T-helper 1 cell treated with Interleukin-12 subunit alpha and Interleukin-12 subunit beta and Interleukin-4 antibody, amounts not matched to agents 30 μg/mL and 1 μg/mL, for 36 hours (primary cell): ENCODE measurements at regions not wholly inside any gene's neighbourhood (a gene's known extent, or its start where the extent isn't known, plus 50 kb on each side); places are given as distances from the start of the nearest gene placed in this dataset.
"Not testable (repeated sequence)": the region's sequence is repeated elsewhere in the genome, so short reads cannot be mapped to it uniquely, and the experiment has no call there.

Source experiments
- H3K27ac Mint-ChIP-seq: one replicate; pipeline ENCODE4 v1.8.0; 2021; ENCODE audit warnings: mild to moderate bottlenecking, mixed read lengths
- H3K27me3 Mint-ChIP-seq: one replicate; pipeline ENCODE4 v1.8.0; 2021; ENCODE audit warnings: low read depth, mixed read lengths
- H3K36me3 Mint-ChIP-seq: one replicate; pipeline ENCODE4 v1.8.0; 2021; ENCODE audit warnings: low read depth, mixed read lengths
- H3K4me1 Mint-ChIP-seq: one replicate; pipeline ENCODE4 v1.8.0; 2021; ENCODE audit warnings: low read depth, mixed read lengths
- H3K4me3 Mint-ChIP-seq: one replicate; pipeline ENCODE4 v1.8.0; 2021; ENCODE audit warnings: mild to moderate bottlenecking, moderate library complexity, mixed read lengths
- H3K9me3 Mint-ChIP-seq: one replicate; pipeline ENCODE4 v1.8.0; 2021; ENCODE audit warnings: mixed read lengths

- Mint-ChIP-seq H3K36me3 (no peaks in the 10 kb centered on the region), H3K9me3 (peaks cover 11% of the 10 kb centered on the region), H3K27me3 (peaks cover 10% of the 10 kb centered on the region), H3K27ac (no peak overlapping the region), H3K4me3 (no peak overlapping the region), H3K4me1 (no peaks in the 10 kb centered on the region)
Measured at GRCh38 chr1:173315296-173315695, 108.2 kb upstream of the TNFSF4 start.

GRCh38 chr1:173318788-173319187 lies 111.7 kb upstream of the TNFSF4 start:
- H3K4me1 Mint-ChIP-seq = no peaks in the 10 kb centered on the region
- H3K36me3 Mint-ChIP-seq = no peaks in the 10 kb centered on the region
- no peak overlapping the region for H3K4me3 Mint-ChIP-seq
- H3K27ac Mint-ChIP-seq = no peak overlapping the region
- peaks cover 27% of the 10 kb centered on the region for H3K9me3 Mint-ChIP-seq
- H3K27me3 Mint-ChIP-seq = peaks cover 3% of the 10 kb centered on the region

- not testable (repeated sequence) for H3K36me3 Mint-ChIP-seq, H3K4me3 Mint-ChIP-seq
Measured at GRCh38 chr1:173324352-173324751, 117.2 kb upstream of the TNFSF4 start.

GRCh38 chr1:173327987-173328386 lies 120.9 kb upstream of the TNFSF4 start:
- not testable (repeated sequence) for H3K36me3 Mint-ChIP-seq, H3K4me3 Mint-ChIP-seq, H3K9me3 Mint-ChIP-seq

More at GRCh38 chr1:173324352-173324751, 117.2 kb upstream of the TNFSF4 start:
- H3K4me1 Mint-ChIP-seq, H3K27ac Mint-ChIP-seq, H3K27me3 Mint-ChIP-seq: not testable (repeated sequence)
- peaks cover 26% of the 10 kb centered on the region for H3K9me3 Mint-ChIP-seq

GRCh38 chr1:173328961-173329360 lies 121.8 kb upstream of the TNFSF4 start:
- peaks cover 15% of the 10 kb centered on the region for H3K4me1 Mint-ChIP-seq
- no peak overlapping the region for H3K4me3 Mint-ChIP-seq
- H3K27ac Mint-ChIP-seq = no peak overlapping the region
- no peaks in the 10 kb centered on the region for H3K27me3 Mint-ChIP-seq
- no peaks in the 10 kb centered on the region for H3K9me3 Mint-ChIP-seq
- H3K36me3 Mint-ChIP-seq = no peaks in the 10 kb centered on the region

More at GRCh38 chr1:173327987-173328386, 120.9 kb upstream of the TNFSF4 start:
- not testable (repeated sequence) for H3K27me3 Mint-ChIP-seq, H3K27ac Mint-ChIP-seq
- H3K4me1 Mint-ChIP-seq = peaks cover 12% of the 10 kb centered on the region

DNA sequence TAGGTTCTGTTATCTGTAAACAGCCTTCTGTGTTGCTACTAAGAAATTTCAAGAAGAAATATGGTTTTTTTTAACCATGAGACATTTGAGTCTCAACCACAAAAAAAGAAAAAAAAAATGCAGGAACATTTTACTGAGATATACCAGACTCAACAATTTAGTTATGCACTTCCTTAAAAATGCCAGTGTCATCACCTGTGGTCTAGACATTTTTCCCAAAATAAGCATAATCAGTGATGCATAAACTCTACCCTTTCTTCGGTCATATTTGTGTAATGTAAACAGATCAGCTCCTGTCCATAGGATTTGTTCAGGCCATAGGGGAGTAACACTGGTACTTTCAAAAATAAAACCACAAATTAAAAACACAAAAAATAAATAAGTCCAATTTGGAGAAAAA lies 122.6 kb upstream of the TNFSF4 start:
- H3K27ac Mint-ChIP-seq = no peak overlapping the region
- no peaks in the 10 kb centered on the region for H3K9me3 Mint-ChIP-seq
- no peaks in the 10 kb centered on the region for H3K27me3 Mint-ChIP-seq
- no peaks in the 10 kb centered on the region for H3K36me3 Mint-ChIP-seq
- peaks cover 15% of the 10 kb centered on the region for H3K4me1 Mint-ChIP-seq
- no peak overlapping the region for H3K4me3 Mint-ChIP-seq

DNA sequence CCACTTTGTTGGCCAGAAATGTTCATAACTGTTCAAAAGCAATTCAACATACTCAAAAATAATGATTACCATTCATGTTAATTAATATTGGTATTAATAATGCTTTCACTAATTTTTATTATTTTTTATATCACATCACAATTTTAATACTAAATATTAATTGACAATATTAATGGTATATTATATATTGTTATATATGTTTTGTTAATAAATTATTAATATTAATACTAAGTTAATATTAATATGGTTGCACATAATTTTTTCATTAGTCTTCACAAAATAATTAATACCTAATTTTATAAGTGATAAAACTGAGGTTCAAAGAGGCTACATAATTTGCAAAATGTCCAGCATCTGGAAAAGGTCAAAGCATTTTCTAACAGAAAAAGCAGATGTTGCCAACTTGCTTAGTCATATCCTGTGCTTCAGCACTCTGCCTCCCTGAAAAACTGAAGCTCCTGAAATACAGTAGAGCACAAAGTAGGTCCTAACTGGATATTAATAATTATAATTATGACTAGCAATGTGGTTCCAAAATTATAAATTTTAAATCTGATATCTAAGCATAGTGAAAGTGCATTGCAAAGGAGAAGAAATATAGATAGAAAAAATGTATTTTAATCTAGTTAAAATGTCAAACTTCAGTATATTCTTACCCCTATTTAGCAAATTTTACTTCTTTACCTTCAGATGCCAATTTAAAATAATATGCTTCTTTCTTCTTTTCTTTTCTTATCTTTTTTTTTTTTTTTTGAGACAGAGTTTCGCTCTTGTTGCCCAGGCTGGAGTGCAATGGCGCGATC lies 123.2 kb upstream of the TNFSF4 start:
- no peak overlapping the region for H3K27ac Mint-ChIP-seq
- no peaks in the 10 kb centered on the region for H3K27me3 Mint-ChIP-seq
- no peaks in the 10 kb centered on the region for H3K36me3 Mint-ChIP-seq
- no peaks in the 10 kb centered on the region for H3K9me3 Mint-ChIP-seq
- H3K4me1 Mint-ChIP-seq = peaks cover 15% of the 10 kb centered on the region
- no peak overlapping the region for H3K4me3 Mint-ChIP-seq

GRCh38 chr1:173330952-173331548 lies 123.9 kb upstream of the TNFSF4 start:
- H3K9me3 Mint-ChIP-seq, H3K27me3 Mint-ChIP-seq, H3K36me3 Mint-ChIP-seq: not testable (repeated sequence)
- H3K4me1 Mint-ChIP-seq = peaks cover 15% of the 10 kb centered on the region
- H3K4me3 Mint-ChIP-seq = peak overlapping the region; percentile 45
- H3K27ac Mint-ChIP-seq = peak overlapping the region; percentile 1

DNA sequence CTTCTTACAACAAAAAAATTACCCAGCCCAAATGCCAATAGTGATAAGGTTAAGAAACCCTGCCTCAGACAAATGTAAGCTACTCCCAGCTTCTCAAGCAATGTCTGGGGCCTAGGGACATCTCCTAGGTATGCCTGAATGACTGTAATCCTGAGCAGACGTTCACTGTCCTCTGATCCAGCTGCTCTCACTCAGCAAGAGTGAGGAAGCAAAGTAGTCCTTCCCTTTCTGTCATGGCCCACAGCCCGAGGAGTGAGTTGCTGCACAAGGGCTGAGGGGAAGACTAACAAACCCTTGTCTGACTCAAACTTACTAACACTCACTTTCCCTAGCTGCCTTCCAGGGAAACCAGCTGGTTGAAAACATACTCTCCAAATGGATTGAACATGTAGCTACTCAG lies 124.9 kb upstream of the TNFSF4 start:
- H3K36me3 Mint-ChIP-seq = no peaks in the 10 kb centered on the region
- H3K4me3 Mint-ChIP-seq = no peak overlapping the region
- peaks cover 15% of the 10 kb centered on the region for H3K4me1 Mint-ChIP-seq
- no peak overlapping the region for H3K27ac Mint-ChIP-seq
- H3K9me3 Mint-ChIP-seq = no peaks in the 10 kb centered on the region
- H3K27me3 Mint-ChIP-seq = no peaks in the 10 kb centered on the region

GRCh38 chr1:173333581-173333980 lies 126.5 kb upstream of the TNFSF4 start:
- H3K4me3 Mint-ChIP-seq = no peak overlapping the region
- no peaks in the 10 kb centered on the region for H3K9me3 Mint-ChIP-seq
- H3K4me1 Mint-ChIP-seq = peaks cover 15% of the 10 kb centered on the region
- no peaks in the 10 kb centered on the region for H3K27me3 Mint-ChIP-seq
- H3K36me3 Mint-ChIP-seq = no peaks in the 10 kb centered on the region
- H3K27ac Mint-ChIP-seq = no peak overlapping the region

- Mint-ChIP-seq H3K9me3 (no peaks in the 10 kb centered on the region), H3K4me1 (peaks cover 5% of the 10 kb centered on the region), H3K27me3 (no peaks in the 10 kb centered on the region), H3K27ac (no peak overlapping the region), H3K36me3 (no peaks in the 10 kb centered on the region), H3K4me3 (no peak overlapping the region)
Measured at GRCh38 chr1:173337126-173337525, 130.0 kb upstream of the TNFSF4 start.

DNA sequence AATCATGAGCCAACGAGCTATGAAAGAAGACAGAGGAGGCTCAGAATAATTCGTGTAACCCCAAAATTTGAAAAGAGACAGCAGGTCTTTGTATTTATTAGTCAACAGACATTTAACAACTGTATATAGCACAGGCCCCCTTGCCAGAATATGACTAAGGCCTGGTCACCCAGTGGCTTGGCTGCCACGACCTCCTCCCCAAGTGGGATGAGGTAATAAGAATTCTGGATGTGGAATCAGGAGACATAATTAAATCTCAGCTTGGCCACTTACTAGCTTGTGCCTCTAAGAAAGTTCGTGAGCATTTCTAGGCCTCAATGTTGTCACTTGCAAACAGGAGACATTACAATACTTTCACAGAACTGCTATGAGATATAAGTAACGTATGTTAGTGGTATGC lies 134.2 kb upstream of the TNFSF4 start:
- no peaks in the 10 kb centered on the region for H3K4me1 Mint-ChIP-seq

DNA sequence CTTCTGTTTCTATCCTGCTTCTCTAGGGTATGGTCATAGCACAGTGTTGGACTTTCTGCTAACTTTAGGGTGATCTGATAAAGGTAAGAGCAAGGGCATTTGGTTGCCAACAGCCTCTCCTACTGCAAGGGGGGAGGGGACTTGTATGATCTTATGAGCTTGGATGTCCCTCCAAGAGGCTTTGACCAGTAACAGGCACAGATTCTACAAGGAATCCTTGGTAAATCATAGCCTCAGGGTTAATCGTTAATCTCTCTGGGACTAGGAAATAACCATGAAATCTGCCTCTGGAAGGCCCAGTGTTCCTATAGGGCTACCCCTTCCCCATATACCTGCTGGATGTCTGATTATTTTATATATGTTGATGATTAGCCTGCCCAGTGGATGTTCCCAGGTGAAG lies 134.8 kb upstream of the TNFSF4 start:
- H3K4me1 Mint-ChIP-seq = no peaks in the 10 kb centered on the region
- no peak overlapping the region for H3K27ac Mint-ChIP-seq
- no peaks in the 10 kb centered on the region for H3K27me3 Mint-ChIP-seq
- H3K36me3 Mint-ChIP-seq = no peaks in the 10 kb centered on the region
- H3K4me3 Mint-ChIP-seq = no peak overlapping the region
- no peaks in the 10 kb centered on the region for H3K9me3 Mint-ChIP-seq

More for the DNA sequence above, 134.2 kb upstream of the TNFSF4 start:
- H3K27me3 Mint-ChIP-seq = no peaks in the 10 kb centered on the region
- H3K36me3 Mint-ChIP-seq = no peaks in the 10 kb centered on the region
- no peak overlapping the region for H3K4me3 Mint-ChIP-seq
- no peak overlapping the region for H3K27ac Mint-ChIP-seq
- H3K9me3 Mint-ChIP-seq = no peaks in the 10 kb centered on the region

- no peaks in the 10 kb centered on the region for H3K27me3 Mint-ChIP-seq
- H3K36me3 Mint-ChIP-seq = no peaks in the 10 kb centered on the region
- H3K27ac Mint-ChIP-seq = no peak overlapping the region
- no peaks in the 10 kb centered on the region for H3K4me1 Mint-ChIP-seq
- H3K4me3 Mint-ChIP-seq = no peak overlapping the region
- H3K9me3 Mint-ChIP-seq = no peaks in the 10 kb centered on the region
Measured at GRCh38 chr1:173342736-173343135, 134.4 kb upstream of the PRDX6 start.

DNA sequence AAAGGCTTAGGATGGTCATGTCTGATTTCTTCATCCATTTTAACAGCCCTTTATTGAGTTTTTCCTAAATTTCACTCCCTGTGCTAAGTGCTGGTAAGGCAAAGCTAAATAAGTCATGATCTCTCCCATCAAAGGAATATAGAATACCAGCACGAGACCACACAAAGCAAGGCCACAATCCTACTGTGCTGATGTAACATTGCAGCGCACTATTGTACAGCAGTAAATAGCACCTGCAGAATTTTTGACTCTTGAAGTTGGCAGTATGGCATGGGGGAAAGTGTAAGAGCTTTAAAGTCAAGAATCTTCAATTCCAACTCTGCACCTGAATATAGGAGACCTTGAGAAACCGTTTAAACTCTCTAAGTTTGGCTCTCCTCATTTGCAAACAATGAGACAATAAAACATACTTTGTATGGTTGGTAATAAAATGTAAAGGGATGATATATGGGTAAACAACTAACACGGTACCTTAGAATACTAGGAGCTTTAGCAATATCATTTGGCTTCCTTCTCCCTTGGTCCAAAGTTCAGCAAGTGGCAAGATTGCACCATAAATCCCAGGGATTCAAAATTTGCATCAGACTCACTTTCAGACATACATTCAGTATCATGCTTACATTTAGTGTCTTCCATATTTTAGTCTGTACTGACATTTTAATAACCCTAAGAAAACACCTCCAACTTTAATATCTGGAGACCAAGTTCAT lies 132.9 kb upstream of the PRDX6 start:
- H3K27me3 Mint-ChIP-seq = no peaks in the 10 kb centered on the region
- H3K4me1 Mint-ChIP-seq = no peaks in the 10 kb centered on the region
- H3K36me3 Mint-ChIP-seq = no peaks in the 10 kb centered on the region
- H3K27ac Mint-ChIP-seq = no peak overlapping the region
- H3K4me3 Mint-ChIP-seq = no peak overlapping the region
- no peaks in the 10 kb centered on the region for H3K9me3 Mint-ChIP-seq
